ENCODE measurements at regions not wholly inside any gene's neighbourhood (a gene's known extent, or its start where the extent isn't known, plus 50 kb on each side); places are given as distances from the start of the nearest gene placed in this dataset.
"Not testable (repeated sequence)": the region's sequence is repeated elsewhere in the genome, so short reads cannot be mapped to it uniquely, and the experiment has no call there.

- peak; percentile 7 to 13 for DNase-seq
These were observed 729.9 kb upstream of the TPTE start for GRCh38 chr21:9791453-9791852.

GRCh38 chr21:9795291-9795690 is 726.1 kb upstream of the TPTE start:
- DNase-seq: not testable (repeated sequence)

GRCh38 chr21:9796293-9796692 is 725.1 kb upstream of the TPTE start:
- not testable (repeated sequence) for DNase-seq

GRCh38 chr21:9807675-9808074 is 713.7 kb upstream of the TPTE start:
- not testable (repeated sequence) for DNase-seq

- not testable (repeated sequence) for DNase-seq
These were observed 710.0 kb upstream of the TPTE start for GRCh38 chr21:9811223-9812004.

- not testable (repeated sequence) for DNase-seq
These were observed 708.9 kb upstream of the TPTE start for GRCh38 chr21:9812507-9812906.

- not testable (repeated sequence) for DNase-seq
These were observed 707.2 kb upstream of the TPTE start for GRCh38 chr21:9813894-9814814.

GRCh38 chr21:9815181-9815789 is 706.1 kb upstream of the TPTE start:
- not testable (repeated sequence) for DNase-seq

GRCh38 chr21:9816734-9817334 is 704.5 kb upstream of the TPTE start:
- not testable (repeated sequence) for DNase-seq

- not testable (repeated sequence) for DNase-seq
These were observed 703.4 kb upstream of the TPTE start for GRCh38 chr21:9817841-9818441.

GRCh38 chr21:9819549-9820192 is 701.7 kb upstream of the TPTE start:
- not testable (repeated sequence) for DNase-seq

- not testable (repeated sequence) for DNase-seq
These were observed 700.8 kb upstream of the TPTE start for GRCh38 chr21:9820579-9820978.

GRCh38 chr21:9821472-9821871 is 699.9 kb upstream of the TPTE start:
- DNase-seq: not testable (repeated sequence)

GRCh38 chr21:9822093-9822820 is 699.1 kb upstream of the TPTE start:
- DNase-seq: not testable (repeated sequence)

- not testable (repeated sequence) for DNase-seq
These were observed 697.9 kb upstream of the TPTE start for GRCh38 chr21:9823197-9824157.

- not testable (repeated sequence) for DNase-seq
These were observed 690.6 kb upstream of the TPTE start for GRCh38 chr21:9830801-9831200.

GRCh38 chr21:9832751-9833150 is 688.6 kb upstream of the TPTE start:
- not testable (repeated sequence) for DNase-seq

- DNase-seq: not testable (repeated sequence)
These were observed 684.8 kb upstream of the TPTE start for GRCh38 chr21:9836547-9836946.

GRCh38 chr21:9837001-9837400 is 684.4 kb upstream of the TPTE start:
- not testable (repeated sequence) for DNase-seq

GRCh38 chr21:9837526-9837925 is 683.9 kb upstream of the TPTE start:
- not testable (repeated sequence) for DNase-seq
